HCT116 (cell line): ENCODE measurements at regions not wholly inside any gene's neighbourhood (a gene's known extent, or its start where the extent isn't known, plus 50 kb on each side); places are given as distances from the start of the nearest gene placed in this dataset.

ENCODE experiments used
- CTCF ChIP-seq, 3 experiments: fragments of 200-600 bp in 1 of 3; sonication (generic) in 1 of 3; IDR thresholded peaks in 2 of 3; conservative IDR thresholded peaks in 1 of 3; 2 replicates each; pipeline ENCODE4 v1.5.1; 2012 to 2017; ENCODE audit warnings: low read depth in 2 of 3, low read length in 2 of 3, antibody characterized with exemption in 1 of 3, borderline replicate concordance in 1 of 3, control low read depth in 1 of 3, mild to moderate bottlenecking in 1 of 3, mixed read lengths in 1 of 3, mixed run types in 1 of 3, moderate library complexity in 1 of 3; ENCODE audit not compliant: insufficient read depth in 1 of 3
- EZH2phosphoT487 ChIP-seq: fragments of 200-600 bp; IDR thresholded peaks from 2 replicates; pipeline ENCODE4 v1.6.1; 2018; ENCODE audit warnings: antibody characterized with exemption, borderline replicate concordance
- JUND ChIP-seq: IDR thresholded peaks from 2 replicates; pipeline ENCODE4 v1.6.1; 2012
- POLR2A ChIP-seq: IDR thresholded peaks from 2 replicates; pipeline ENCODE4 v1.7.0; 2011; ENCODE audit warnings: borderline replicate concordance; ENCODE audit not compliant: insufficient read depth, insufficient read length; ENCODE audit errors: extremely low read depth
- POLR2AphosphoS5 ChIP-seq: IDR thresholded peaks from 2 replicates; pipeline ENCODE4 v1.6.1; 2011; ENCODE audit warnings: mild to moderate bottlenecking, low read depth, low read length, moderate library complexity
- RAD21 ChIP-seq: IDR thresholded peaks from 2 replicates; pipeline ENCODE4 v1.6.1; 2012; ENCODE audit warnings: low read depth, mild to moderate bottlenecking
- REST ChIP-seq: IDR thresholded peaks from 2 replicates; pipeline ENCODE4 v1.6.1; 2012; ENCODE audit warnings: low read depth
- TCF7L2 ChIP-seq: IDR thresholded peaks from 2 replicates; pipeline ENCODE4 v1.7.0; 2011; ENCODE audit warnings: borderline replicate concordance, inconsistent platforms; ENCODE audit not compliant: insufficient read depth, insufficient read length; ENCODE audit errors: extremely low read depth

DNA sequence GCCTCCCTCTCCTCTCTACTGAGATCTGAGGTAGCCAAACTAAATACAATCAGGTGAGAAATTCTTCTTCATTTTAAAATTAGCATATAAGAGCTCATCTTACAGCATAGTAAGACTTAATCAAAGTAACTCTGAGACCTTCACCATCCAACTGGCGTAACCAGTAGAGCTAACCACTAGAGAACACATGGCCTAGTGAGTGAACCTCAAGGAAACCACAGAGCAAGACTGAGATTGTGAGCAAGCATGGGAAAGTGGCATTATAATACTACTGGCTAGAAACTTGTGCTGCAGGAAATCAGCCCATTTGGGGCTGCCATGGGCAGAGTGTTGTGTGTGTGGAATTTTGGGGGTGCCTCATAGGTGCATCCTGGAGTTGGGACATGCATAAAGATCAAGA is 61.1 kb upstream of the SPHKAP start:
- no peak for TF ChIP-seq CTCF (IDR thresholded peaks at IDR 0.05 in 2 of 3, conservative IDR thresholded peaks at IDR 0.05 in 1 of 3; ENCODE audit: borderline replicate concordance in 1 of 3, insufficient read depth in 1 of 3, low read depth in 2 of 3, low read length in 2 of 3)
- no peak for TF ChIP-seq POLR2AphosphoS5
- no peak for TF ChIP-seq POLR2A
- no peak for TF ChIP-seq RAD21
- no peak for TF ChIP-seq EZH2phosphoT487
- TF ChIP-seq JUND = no peak
- TF ChIP-seq TCF7L2 = no peak
- no peak for TF ChIP-seq REST
